ENCODE measurements at regions not wholly inside any gene's neighbourhood (a gene's known extent, or its start where the extent isn't known, plus 50 kb on each side); places are given as distances from the start of the nearest gene placed in this dataset.
"Not testable (repeated sequence)": the region's sequence is repeated elsewhere in the genome, so short reads cannot be mapped to it uniquely, and the experiment has no call there.

DNA sequence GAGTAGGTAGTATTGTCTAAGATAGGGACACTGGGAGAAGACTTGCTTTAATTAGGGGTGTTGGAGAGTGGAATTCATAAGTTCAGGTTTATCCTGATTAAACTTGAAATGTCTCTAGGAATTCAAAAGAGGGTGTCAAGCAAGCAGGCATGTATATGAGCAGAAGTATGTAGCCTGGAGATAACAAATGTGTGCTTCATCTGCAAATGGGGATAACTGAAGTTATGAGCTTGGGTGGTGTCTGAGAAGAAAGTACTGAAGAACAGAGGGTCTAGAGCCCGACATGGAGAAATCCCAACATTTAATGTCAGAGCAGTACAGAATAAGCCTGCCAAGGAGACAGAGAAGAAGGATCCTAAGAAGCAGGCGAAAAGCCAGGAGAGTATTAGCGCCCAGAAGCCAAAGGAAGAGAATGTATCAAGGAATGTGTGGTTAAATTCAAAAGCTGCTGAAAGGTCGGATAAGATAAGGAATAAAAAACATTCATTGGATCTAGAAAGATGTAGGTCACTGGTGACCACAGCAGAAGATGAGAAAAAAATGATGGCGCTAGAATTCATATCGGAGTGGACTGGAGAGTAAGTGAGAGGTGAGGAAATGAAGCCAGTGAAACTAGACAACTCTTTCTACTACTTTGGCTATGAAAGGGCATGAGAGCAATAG is 401.5 kb upstream of the PIK3R1 start:
- DNase-seq (ENCODE audit: low spot score): no peak

DNA sequence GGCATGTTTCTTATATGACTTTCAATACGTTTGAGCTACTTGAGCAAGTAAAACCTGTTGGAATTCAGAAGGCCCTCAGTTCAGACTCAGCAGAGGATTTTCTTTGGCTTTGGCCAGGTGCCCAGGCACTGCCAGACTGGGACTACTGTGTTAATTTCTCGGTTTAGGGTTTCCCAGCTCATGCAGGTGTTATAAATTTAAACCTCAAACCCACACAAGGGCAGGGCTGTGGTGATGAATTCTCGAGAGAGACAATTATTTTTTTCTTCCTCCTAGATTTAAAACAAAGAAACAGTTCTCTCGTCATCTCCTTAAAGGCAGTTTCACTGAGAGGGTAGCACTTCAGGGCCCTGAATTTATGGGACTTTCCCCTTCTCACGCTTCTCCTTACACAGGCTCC is 406.0 kb upstream of the PIK3R1 start:
- DNase-seq (ENCODE audit: low spot score): no peak

DNA sequence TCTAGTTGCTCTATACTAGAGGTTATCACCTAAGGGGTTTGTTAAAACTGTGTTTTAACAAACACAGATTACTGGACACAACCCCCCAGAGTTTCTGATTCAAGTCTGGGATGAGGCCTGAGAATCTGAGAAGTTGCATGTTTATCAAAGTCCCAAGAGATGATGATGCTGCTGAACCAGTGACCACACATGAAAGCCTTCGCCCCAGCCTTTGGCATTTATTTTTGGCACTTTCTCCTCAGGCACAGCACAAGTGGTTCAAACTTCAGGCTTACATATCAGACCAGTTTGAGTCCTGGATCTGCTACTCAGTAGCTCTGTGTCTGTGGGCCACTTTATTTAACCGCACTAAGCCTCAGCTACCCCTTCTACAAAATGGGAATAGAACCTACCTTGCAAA is 407.2 kb upstream of the PIK3R1 start:
- DNase-seq (ENCODE audit: low spot score): no peak

DNA sequence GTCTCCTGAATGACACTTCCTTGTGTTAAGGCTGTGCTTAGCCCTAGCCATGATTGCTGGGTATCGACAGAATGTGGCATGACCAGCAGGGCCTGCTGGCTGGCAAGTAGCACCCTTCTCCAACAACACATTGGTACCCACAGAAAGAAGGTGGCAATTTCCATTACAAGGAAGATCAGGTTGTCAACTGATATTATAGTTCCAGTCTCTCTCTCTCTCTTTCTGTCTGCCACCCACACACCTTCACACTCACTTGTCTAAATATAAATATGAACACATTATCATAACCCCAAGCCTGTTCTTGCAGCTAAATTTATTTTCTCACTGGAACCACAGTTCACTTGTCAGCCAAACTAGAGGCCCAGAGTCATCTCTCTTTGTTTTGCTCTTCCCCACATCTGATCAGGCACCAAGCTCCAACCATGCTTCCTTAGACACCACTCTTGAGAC is 408.1 kb upstream of the PIK3R1 start:
- DNase-seq (ENCODE audit: low spot score): no peak

DNA sequence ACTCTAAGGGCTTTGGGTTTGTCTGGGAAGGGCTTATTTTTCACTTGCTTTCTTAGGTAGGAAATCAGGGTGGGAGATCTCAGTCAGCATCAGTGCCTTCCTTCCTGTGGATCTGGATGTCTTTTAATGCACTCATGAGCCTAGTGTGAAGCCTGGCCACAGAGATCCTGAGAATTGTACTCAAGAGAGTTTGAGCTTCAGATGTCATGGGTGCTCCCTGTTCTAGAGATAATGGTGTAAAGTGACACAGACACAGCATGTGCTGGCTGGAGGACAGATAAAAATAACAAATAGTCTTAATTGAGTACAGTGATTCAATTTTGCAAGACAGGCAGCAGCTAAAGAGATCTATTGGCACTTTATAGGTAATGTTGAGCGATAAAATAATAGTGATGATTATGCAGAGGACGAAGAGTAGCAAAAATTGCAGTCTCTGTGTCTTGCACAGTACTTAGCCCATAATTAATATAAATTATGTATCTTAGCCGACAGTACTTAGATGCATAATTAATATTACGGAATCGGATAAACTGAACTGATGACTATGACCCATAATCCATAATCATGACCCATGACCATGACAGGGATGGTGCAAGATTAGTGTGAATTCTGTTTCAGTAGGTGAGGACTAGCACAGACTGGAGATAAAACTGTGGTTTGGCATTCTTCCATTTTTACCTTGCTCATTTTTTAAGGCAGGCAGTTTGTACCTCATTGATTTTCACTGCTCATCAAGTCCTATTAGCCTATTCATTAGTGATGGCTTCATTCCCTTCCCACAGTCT is 408.7 kb upstream of the PIK3R1 start:
- DNase-seq (ENCODE audit: low spot score): no peak

DNA sequence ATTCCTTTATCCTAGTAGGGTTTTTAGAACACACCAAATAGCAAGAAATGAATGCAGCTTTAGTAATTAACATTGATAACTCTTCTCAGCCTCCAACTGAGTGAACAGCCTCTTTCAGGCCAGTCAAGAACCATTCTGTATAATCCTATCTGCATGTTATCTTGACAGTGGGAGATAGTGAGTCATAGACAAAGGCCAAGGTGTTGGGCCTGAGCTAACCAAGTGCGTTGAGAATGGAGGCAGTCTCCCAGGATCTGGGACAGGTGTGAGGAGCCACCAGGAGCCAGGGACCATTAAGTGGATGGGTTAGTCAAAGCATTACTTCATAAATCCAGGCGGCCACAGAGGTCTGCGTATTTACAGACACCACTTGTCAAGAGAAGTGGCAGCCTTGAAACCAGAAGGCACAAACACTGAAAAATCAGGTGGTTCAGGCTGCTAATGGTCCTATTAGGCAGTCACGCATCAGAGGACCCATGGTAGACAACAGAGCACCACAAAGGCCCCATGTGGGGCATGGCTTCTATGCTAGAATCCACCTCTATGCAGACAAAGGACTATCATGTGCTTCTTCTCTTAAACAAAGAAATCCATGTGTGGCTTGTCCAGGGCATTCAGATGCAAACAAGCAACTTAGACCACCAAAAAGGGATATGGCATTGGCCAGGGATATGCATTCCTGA is 409.7 kb upstream of the PIK3R1 start:
- no peak for DNase-seq (ENCODE audit: low spot score)

DNA sequence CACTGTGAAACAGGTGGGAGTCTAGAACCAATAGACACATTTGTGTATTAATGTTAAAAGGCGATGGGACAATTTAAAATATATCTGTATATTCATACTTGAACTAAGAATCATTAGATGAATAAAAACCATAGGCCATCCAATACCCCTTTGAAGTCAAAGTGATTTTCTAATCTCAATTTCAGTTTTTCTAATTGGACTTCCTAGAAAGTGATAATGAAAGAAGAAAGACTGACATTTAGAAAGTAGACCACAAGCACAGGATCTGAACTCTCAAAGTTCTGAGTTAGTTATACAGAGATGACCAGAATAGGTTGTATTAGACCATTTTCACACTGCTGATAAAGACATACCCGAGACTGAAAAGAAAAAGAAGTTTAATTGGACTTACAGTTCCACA is 412.8 kb upstream of the PIK3R1 start:
- DNase-seq (ENCODE audit: low spot score): no peak

DNA sequence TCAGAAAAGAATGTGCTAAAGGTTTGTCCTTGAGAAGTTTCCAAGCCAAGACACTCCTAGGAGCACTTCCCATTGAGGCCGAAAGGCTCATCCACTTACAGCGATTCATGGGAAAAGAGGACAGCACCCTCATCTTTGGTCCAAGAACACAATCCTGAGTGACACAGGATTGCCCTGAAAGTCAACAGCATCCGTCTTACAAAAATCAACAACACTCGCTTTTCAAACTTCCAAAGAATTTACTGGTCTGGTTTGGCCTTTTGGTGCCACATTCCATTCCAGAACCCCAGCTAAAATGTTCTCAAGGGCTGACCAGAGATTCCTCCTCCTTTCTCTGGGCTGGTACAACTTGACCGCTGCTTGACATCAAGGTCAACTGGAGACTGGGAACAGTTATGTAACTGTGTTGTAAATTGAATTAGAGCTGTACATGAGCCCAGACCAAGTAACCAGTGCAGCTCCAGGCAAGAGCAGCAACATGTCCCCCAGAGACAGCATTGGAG is 415.8 kb upstream of the PIK3R1 start:
- DNase-seq (ENCODE audit: low spot score): no peak

DNA sequence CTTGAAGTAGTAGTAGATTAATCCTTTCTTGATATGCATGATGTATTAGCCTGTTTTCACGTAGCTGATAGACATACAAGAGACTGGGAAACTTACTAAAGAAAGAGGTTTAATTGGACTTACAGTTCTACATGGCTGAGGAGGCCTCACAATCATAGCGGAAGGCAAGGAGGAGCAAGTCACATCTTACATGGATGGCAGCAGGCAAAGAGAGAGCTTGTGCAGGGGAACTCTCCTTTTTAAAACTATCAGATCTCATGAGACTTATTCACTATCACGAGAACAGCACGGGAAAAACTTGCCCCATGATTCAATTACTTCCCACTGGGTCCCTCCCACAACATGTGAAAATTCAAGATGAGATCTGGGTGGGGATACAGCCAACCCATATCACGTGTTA is 417.1 kb upstream of the PIK3R1 start:
- DNase-seq (ENCODE audit: low spot score): not testable (repeated sequence)

DNA sequence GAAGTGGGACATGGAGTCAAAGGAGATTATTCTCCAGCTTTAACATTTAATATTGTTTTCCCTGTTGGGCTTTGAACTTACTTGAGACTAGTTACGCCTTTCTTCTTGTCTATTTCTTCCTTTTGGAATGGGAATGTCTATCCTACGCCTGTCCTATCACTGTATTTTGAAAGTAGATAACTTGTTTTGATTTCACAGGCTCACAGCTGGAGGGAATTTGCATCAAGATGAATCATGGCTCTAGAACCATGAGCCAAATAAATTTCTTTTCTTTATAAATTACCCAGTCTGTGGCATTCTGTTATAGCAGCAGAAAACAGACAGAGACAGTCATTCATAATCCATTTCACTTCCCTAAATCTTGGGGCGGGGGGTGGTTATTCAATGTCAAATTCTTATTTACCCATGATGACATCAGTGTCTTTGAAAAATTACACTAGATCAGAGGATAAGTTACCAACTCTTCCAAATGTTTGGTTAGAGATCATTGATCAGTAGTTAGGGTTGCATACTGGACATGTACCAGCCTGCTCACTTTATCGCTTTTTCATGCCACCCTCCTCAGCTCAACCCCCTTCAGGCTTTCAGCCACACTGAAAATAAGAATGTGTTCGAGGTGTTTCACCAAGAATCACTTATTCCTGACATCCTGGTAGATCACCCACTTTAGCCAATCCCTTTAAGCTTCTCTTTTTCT is 419.6 kb upstream of the PIK3R1 start:
- no peak for DNase-seq (ENCODE audit: low spot score)

DNA sequence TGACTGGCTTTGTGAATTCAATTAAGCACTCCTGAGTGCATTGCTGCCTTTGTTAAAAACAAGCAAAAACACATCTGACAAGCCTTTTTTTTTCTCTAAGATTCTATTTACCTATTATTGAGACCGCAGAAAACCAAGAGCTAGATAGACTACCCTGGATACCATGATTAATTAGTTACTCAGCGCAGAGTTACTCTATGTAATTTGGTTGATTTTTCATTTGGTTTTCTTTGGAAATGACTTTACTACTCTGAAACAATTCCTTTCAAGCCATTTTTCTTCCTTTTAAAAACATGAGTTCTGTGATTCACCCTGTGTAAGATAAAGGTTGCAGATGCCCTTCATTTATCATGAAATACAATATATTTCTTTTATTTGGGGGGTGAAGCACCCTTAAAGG is 421.6 kb upstream of the PIK3R1 start:
- DNase-seq (ENCODE audit: low spot score): no peak

DNA sequence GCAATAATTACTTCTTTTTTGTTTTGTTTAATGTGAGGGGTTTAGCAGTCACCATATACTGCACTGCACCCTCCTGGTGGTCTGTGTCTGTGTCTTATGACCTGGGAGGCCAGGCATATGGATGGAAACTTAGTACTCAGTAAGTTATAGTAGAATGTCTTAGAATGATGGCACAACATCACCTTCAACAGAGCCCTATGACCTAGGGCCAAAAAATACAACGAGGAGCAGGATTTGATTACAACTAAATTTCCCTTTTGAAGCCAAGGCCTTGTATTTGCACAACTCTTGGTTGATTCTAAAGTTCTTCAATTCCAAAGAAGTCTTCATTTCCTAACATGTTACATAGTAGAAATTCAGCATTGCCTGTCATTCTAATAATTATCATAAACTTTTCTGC is 422.1 kb upstream of the PIK3R1 start:
- DNase-seq (ENCODE audit: low spot score): no peak

DNA sequence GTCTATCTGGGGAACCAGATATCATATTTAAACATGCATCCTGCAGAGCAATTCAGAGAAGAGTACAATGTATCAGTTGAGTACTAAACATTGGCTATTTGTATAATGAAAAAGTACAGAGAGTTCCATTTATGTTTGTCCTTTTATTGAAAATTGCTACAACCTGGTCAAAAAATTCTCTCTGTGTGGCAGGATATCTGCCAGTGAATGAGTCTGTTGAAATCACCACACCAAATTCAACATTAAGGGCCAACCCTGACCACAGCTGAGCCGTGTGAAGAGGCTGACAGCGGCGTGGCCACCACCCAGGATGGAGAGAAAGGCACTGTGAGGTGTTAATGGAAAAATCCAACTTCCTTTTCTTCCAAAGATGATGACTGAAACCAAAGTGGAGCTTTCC is 422.7 kb upstream of the PIK3R1 start:
- DNase-seq (ENCODE audit: low spot score): no peak

DNA sequence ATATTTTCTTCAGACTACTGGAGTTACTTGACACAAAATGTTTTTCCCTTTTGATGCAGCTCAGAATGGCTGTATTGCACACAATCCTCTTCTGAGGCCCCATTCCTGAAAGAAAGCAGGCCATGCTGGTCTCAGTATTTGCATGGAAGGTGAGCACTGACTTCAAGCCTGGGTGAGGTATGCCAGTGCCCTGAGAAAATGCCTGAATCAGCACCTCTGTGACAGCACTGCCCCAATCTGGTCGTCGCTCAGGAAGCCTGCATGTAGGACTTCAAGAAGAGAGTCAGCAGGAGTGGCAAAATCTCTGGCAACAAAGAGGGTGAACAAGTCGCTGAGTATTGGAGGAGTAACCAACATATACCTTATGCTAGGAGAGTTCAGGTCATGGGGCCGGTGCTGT is 425.2 kb upstream of the PIK3R1 start:
- DNase-seq (ENCODE audit: low spot score): no peak

DNA sequence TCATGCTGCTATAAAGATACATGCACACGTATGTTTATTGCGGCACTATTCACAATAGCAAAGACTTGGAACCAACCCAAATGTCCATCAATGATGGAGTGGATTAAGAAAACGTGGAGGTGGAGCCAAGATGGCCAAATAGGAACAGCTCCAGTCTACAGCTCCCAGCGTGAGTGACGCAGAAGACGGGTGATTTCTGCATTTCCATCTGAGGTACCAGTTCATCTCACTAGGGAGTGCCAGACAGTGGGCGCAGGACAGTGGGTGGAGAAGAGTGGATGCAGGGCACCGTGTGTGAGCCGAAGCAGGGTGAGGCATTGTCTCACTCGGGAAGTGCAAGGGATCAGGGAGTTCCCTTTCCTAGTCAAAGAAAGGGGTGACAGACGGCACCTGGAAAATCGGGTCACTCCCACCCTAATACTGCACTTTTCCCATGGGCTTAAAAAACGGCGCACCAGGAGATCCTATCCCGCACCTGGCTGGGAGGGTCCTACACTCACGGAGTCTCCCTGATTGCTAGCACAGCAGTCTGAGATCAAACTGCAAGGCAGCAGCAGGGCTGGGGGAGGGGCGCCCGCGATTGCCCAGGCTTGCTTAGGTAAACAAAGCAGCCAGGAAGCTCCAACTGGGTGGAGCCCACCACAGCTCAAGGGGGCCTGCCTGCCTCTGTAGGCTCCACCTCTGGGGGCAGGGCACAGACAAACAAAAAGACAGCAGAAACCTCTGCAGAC is 435.5 kb upstream of the PIK3R1 start:
- DNase-seq (ENCODE audit: low spot score): not testable (repeated sequence)

DNA sequence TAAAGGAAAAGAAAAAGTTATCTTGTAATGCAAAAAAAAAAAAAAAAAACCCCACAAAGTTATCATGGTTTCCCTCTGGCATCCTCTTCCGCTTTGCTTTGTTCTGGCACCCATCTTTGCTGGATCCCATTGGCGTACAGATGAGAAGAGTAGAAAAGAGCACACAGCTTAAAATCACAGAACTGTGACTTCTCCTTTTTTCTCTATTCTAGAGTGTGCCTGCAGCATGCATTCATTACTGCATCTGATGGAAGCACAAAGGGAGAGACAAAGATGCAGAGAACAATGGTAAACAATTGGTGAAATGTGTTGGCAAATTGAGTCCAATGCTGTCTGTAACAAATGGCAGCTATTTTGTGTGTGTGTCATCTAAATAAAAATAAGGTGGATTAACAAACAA is 440.8 kb upstream of the PIK3R1 start:
- no peak for DNase-seq (ENCODE audit: low spot score)

DNA sequence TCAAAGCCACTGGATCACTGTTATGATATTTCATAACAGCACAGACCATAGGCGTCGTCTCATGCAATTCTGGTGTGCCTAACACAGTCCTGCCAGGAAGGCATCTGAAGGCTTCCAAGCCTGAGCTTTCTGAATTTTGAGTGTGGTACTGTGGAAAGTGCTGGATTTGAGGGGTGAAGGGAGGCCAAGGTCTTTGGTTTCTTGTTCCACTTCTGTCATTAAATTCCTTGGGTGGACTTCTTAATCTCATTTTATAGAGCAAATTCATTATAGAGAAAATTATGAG is 441.3 kb upstream of the PIK3R1 start:
- no peak for DNase-seq (ENCODE audit: low spot score)

DNA sequence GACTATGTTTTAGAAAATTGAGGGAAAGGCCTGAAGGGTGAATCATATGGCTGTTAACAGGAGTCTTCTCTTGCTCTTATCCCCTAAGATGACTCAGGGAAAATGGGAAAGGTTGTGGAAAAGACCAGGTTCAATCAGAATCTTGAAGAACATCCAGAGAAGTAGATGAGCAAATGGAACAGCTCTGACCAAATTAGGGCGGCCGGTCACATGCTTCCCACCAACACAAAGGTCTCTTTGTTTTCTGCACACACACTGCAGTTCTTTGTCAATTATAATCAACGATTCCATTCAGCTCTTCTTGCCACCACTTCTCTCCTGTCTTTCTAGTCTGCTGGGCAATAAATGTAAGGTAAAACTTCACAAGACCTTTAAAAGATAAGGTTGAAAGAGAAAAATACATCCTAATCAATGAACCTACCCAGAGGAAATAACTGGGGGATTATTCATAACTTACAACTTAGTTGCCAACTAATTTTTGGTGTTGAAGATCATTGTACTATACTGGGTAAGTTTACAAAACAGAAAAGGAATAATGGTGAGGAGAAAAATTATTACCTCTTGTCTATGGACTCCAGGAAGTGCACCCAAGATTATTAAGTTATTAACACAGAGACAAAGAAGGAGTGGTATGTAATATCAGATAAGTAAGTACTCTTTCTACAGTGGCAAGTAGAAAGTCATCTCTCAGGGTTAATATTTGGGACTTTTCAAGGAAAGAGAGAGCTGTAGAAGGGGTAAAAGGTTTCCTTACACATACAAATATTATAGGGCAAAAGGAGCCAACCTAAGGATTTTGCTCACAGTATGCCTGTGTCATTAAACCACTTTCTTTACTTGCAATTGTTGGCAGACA is 441.9 kb upstream of the PIK3R1 start:
- DNase-seq (ENCODE audit: low spot score): no peak

DNA sequence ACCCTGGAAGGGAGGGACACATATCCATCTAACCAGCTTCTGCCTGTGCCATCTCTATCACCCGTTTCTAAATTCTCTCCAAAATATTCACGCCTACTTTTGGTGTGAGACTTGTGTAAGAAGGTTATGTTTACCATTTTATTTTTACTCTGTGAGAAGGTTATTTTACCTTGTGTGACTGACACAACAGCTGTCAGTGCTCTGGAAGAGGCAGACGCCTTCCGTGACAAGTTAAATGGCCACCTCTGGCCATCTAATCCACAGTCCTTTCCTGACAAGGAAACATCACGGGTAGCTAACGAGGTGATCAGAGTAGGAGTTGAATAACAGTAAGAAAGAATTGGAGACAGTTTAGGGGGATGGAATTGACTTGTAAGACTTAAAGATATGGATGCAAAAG is 443.8 kb upstream of the PIK3R1 start:
- no peak for DNase-seq (ENCODE audit: low spot score)

DNA sequence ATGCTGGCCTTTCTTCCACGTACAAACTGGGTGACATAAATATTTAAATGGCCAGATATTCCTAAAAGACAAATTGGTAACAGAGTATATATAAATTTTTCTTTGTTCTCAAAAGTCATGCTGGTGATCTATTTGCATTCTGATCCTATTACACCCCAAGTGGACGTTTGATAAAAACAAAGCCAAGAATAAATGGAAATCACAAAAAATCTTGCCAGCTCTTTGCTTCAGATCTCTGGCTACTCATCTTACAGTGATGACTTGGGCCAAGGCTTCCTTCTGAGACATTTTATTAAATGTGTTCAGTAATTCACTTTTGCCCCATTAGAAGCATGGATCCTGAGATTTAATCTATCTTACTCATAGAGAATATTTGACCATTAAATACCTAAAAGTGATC is 444.3 kb upstream of the PIK3R1 start:
- no peak for DNase-seq (ENCODE audit: low spot score)

DNA sequence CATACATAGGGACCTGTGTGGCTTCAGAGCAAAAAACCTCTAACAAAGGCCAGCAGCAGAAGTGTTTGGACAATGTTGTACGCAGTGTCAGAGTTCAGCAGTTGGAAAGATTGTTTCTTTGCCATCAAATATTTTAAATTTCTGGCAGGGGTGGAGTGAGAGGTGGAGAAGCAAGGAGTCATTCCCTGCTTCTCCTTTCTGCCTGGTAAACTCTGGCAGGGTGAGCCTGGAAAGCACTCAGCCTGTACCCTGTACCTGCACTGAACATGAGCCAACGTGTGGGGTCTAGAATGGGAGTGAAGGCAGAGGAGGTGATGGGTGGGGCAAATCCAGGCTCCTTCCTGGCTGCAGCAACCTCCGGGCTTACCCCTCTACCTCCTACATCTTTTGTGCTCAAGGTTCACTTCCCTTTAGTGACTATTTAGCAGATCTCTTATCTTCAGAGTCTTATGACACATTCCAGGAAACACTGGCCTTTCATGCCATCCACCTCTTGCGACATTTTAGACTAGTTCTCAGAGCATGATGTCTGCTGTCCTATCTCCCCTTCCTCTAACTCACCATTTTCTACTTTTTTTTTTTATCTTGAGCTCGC is 445.0 kb upstream of the PIK3R1 start:
- DNase-seq (ENCODE audit: low spot score): no peak

All from CD4-positive, alpha-beta T cell treated with Interleukin-6 at 100 ng/mL for 8 hours (primary cell).